Uterus (tissue), 3 donors: ENCODE measurements at regions not wholly inside any gene's neighbourhood (a gene's known extent, or its start where the extent isn't known, plus 50 kb on each side); places are given as distances from the start of the nearest gene placed in this dataset.

Experiments
- DNase-seq, 2 donors: peaks; one replicate each; pipeline ENCODE4 v3.0.0-alpha.2; 2019 to 2020
- H3K27ac ChIP-seq, 2 donors: fragments of 200-600 bp; sonication (generic); 1 replicate in 1 of 2; 2 replicates in 1 of 2; pipeline ENCODE4 v1.5.1; 2016 to 2018
- H3K27me3 ChIP-seq, 2 donors: fragments of 200-600 bp; sonication (generic); one replicate each; pipeline ENCODE4 v1.5.1; 2018 to 2019; ENCODE audit warnings: control low read depth in 1 of 2
- H3K36me3 ChIP-seq, 2 donors: fragments of 200-600 bp; sonication (generic); one replicate each; pipeline ENCODE4 v1.5.1; 2019; ENCODE audit warnings: control low read depth in 1 of 2
- H3K4me1 ChIP-seq, 2 donors: fragments of 200-600 bp; sonication (generic); one replicate each; pipeline ENCODE4 v1.5.1; 2018 to 2019; ENCODE audit warnings: control low read depth in 1 of 2
- H3K4me3 ChIP-seq, 2 donors: fragments of 200-600 bp; sonication (generic); 1 replicate in 1 of 2; 2 replicates in 1 of 2; pipeline ENCODE4 v1.5.1; 2018 to 2019; ENCODE audit warnings: mild to moderate bottlenecking in 1 of 2
- H3K9me3 ChIP-seq, 2 donors: fragments of 200-600 bp; sonication (generic); one replicate each; pipeline ENCODE4 v1.5.1; 2019; ENCODE audit warnings: control low read depth in 1 of 2
- CTCF ChIP-seq, 4 experiments: fragments of 200-600 bp in 2 of 4; fragments of 450-650 bp in 2 of 4; sonication (generic) in 2 of 4; IDR thresholded peaks; one replicate each; pipeline ENCODE4 v1.5.1; 2016 to 2019; ENCODE audit warnings: antibody characterized with exemption in 4 of 4, mild to moderate bottlenecking in 2 of 4, moderate library complexity in 1 of 4
- POLR2A ChIP-seq, 2 donors: fragments of 450-650 bp; IDR thresholded peaks; one replicate each; pipeline ENCODE4 v1.6.1; 2016; ENCODE audit warnings: antibody characterized with exemption in 2 of 2, mild to moderate bottlenecking in 1 of 2, moderate library complexity in 1 of 2
- intact Hi-C: fragments of 100-400 bp; cut with DNase I; formaldehyde crosslinking; loops from one replicate; pipeline ENCODE4 v1.15.1; 2023; ENCODE audit warnings: low total_unique reads
- donor health status: DM: yes; HTN: yes; CAD: no.

DNA sequence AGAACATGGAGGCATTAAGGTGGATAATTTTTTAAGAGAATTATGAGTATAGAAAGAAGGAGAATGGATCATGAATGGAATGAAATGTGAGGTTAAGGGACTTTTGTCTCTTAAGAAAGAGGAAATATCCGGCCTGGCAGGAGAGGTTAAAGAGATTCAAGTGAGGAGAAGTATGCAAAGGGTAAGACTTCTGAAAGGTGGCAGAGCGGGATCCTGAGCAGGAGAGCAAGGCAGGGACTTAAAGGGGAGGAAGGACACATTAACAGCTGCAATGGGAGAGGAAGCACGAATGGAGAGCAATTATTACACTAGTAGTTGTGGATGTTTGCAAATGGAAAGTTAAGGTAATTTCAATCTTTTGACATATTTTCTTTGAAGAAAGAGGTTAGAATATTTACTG lies 171.0 kb downstream of the KITLG start:
- no peak overlapping the region for H3K4me3 ChIP-seq
- no peaks in the 10 kb centered on the region for H3K4me1 ChIP-seq
- TF ChIP-seq CTCF (IDR thresholded peaks at IDR 0.05): no peak
- H3K9me3 ChIP-seq: no peaks in the 10 kb centered on the region
- DNase-seq: no peak
- no peaks in the 10 kb centered on the region for H3K36me3 ChIP-seq
- intact Hi-C loops: no loop called here
- no peak overlapping the region for H3K27ac ChIP-seq
- H3K27me3 ChIP-seq: no peaks in the 10 kb centered on the region

GRCh38 chr12:88411689-88412088 lies 168.6 kb downstream of the KITLG start:
- intact Hi-C loops: no loop called here
- no peaks in the 10 kb centered on the region for H3K27me3 ChIP-seq
- H3K9me3 ChIP-seq: no peaks in the 10 kb centered on the region
- H3K27ac ChIP-seq: no peak overlapping the region
- H3K4me3 ChIP-seq: no peak overlapping the region
- DNase-seq: no peak
- no peak for TF ChIP-seq POLR2A (IDR thresholded peaks at IDR 0.05)
- TF ChIP-seq CTCF (IDR thresholded peaks at IDR 0.05): no peak
- H3K4me1 ChIP-seq: no peaks in the 10 kb centered on the region
- H3K36me3 ChIP-seq: no peaks in the 10 kb centered on the region

GRCh38 chr12:88413646-88414045 lies 166.6 kb downstream of the KITLG start:
- Histone ChIP-seq H3K4me3 (no peak overlapping the region), H3K27me3 (no peaks in the 10 kb centered on the region), H3K9me3 (no peaks in the 10 kb centered on the region), H3K4me1 (no peaks in the 10 kb centered on the region), H3K36me3 (no peaks in the 10 kb centered on the region), H3K27ac (no peak overlapping the region)
- intact Hi-C loops: no loop called here
- TF ChIP-seq POLR2A (IDR thresholded peaks at IDR 0.05) (no peak), CTCF (IDR thresholded peaks at IDR 0.05) (no peak)
- no peak for DNase-seq

DNA sequence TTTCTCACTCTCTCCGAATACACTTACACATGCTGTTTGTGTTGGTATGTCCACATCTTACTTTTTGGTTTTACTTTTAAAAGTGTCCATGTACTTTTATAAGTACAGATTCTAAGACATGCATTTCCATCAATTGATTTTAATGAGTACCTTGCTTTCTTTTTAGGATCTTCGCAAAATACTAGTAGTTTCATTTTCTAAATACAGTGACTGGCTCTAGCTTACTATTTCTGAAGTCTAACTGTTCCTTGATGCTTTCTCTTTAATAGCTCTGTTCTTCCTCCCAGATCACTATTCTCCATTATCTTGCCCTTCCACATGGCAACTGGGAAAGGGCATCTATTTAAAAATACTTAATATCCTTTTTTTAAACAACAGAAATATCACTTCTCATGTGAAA lies 164.1 kb downstream of the KITLG start:
- intact Hi-C loops: no loop called here
- no peak for DNase-seq
- H3K36me3 ChIP-seq: no peaks in the 10 kb centered on the region

GRCh38 chr12:88416786-88417185 lies 163.5 kb downstream of the KITLG start:
- Histone ChIP-seq H3K27ac (no peak overlapping the region), H3K4me3 (no peak overlapping the region), H3K9me3 (no peaks in the 10 kb centered on the region), H3K36me3 (no peaks in the 10 kb centered on the region), H3K4me1 (no peaks in the 10 kb centered on the region), H3K27me3 (no peaks in the 10 kb centered on the region)
- TF ChIP-seq CTCF (IDR thresholded peaks at IDR 0.05): no peak
- TF ChIP-seq POLR2A (IDR thresholded peaks at IDR 0.05): no peak
- intact Hi-C loops: no loop called here
- no peak for DNase-seq

More for the DNA sequence above, 164.1 kb downstream of the KITLG start:
- Histone ChIP-seq H3K4me3 (no peak overlapping the region), H3K9me3 (no peaks in the 10 kb centered on the region), H3K4me1 (no peaks in the 10 kb centered on the region), H3K27ac (no peak overlapping the region), H3K27me3 (no peaks in the 10 kb centered on the region)
- TF ChIP-seq POLR2A (IDR thresholded peaks at IDR 0.05): no peak
- TF ChIP-seq CTCF (IDR thresholded peaks at IDR 0.05): no peak
